ENCODE measurements at regions not wholly inside any gene's neighbourhood (a gene's known extent, or its start where the extent isn't known, plus 50 kb on each side); places are given as distances from the start of the nearest gene placed in this dataset.

GRCh38 chr12:102694903-102695302, 214.5 kb upstream of the IGF1 start:
- ChIA-PET POLR2A (no interaction called here), CTCF (no interaction called here)
- intact Hi-C loops (cut with micrococcal nuclease; ENCODE audit: unreplicated experiment): no loop called here
- TF ChIP-seq CTCF (IDR thresholded peaks at IDR 0.05): no peak
- no peak for TF ChIP-seq TCF7L2 (IDR thresholded peaks at IDR 0.05; ENCODE audit: low read depth, low read length)
- TF ChIP-seq SIN3A (IDR thresholded peaks at IDR 0.05; ENCODE audit: borderline replicate concordance, insufficient read depth, low read depth, low read length): no peak
- no peak for TF ChIP-seq REST (IDR thresholded peaks at IDR 0.05; ENCODE audit: insufficient read depth in 1 of 2, low read depth in 2 of 2, low read length in 1 of 2)
- no peak for TF ChIP-seq POLR2AphosphoS5 (IDR thresholded peaks at IDR 0.05; ENCODE audit: low read depth, low read length)
- Histone ChIP-seq H3K27me3 (ENCODE audit: control insufficient read depth, insufficient read depth, low read length) (no peaks in the 10 kb centered on the region), H3K36me3 (ENCODE audit: control insufficient read depth, insufficient read depth, low read length) (no peaks in the 10 kb centered on the region), H3K4me3 (ENCODE audit: low read depth in 2 of 2, low read length in 2 of 2) (no peak overlapping the region), H3K4me1 (ENCODE audit: control insufficient read depth, insufficient read depth, low read length) (no peaks in the 10 kb centered on the region), H3K9me3 (ENCODE audit: control insufficient read depth, insufficient read depth, low read depth, low read length) (no peaks in the 10 kb centered on the region), H3K27ac (ENCODE audit: low read length) (no peak overlapping the region)
- no TSS peak for BruUV-seq (replicated peaks)
- in situ Hi-C loops (cut with HindIII; ENCODE audit: low pct_unique_long_range_greater_than_20kb, low sequenced_read_pairs): no loop called here
- ATAC-seq (no peak), DNase-seq (ENCODE audit: low read depth, low spot score) (no peak)

GRCh38 chr12:102691773-102692555, 211.6 kb upstream of the IGF1 start:
- ChIA-PET POLR2A (no interaction called here), CTCF (no interaction called here)
- Histone ChIP-seq H3K36me3 (ENCODE audit: control insufficient read depth, insufficient read depth, low read length) (no peaks in the 10 kb centered on the region), H3K27ac (ENCODE audit: low read length) (no peak overlapping the region), H3K4me1 (ENCODE audit: control insufficient read depth, insufficient read depth, low read length) (no peaks in the 10 kb centered on the region), H3K4me3 (ENCODE audit: low read depth in 2 of 2, low read length in 2 of 2) (no peak overlapping the region), H3K27me3 (ENCODE audit: control insufficient read depth, insufficient read depth, low read length) (no peaks in the 10 kb centered on the region), H3K9me3 (ENCODE audit: control insufficient read depth, insufficient read depth, low read depth, low read length) (no peaks in the 10 kb centered on the region)
- no TSS peak for BruUV-seq (replicated peaks)
- TF ChIP-seq SIN3A (IDR thresholded peaks at IDR 0.05; ENCODE audit: borderline replicate concordance, insufficient read depth, low read depth, low read length): no peak
- no peak for TF ChIP-seq POLR2AphosphoS5 (IDR thresholded peaks at IDR 0.05; ENCODE audit: low read depth, low read length)
- TF ChIP-seq REST (IDR thresholded peaks at IDR 0.05; ENCODE audit: insufficient read depth in 1 of 2, low read depth in 2 of 2, low read length in 1 of 2): no peak
- no peak for TF ChIP-seq TCF7L2 (IDR thresholded peaks at IDR 0.05; ENCODE audit: low read depth, low read length)
- TF ChIP-seq CTCF (IDR thresholded peaks at IDR 0.05): no peak
- in situ Hi-C loops (cut with HindIII; ENCODE audit: low pct_unique_long_range_greater_than_20kb, low sequenced_read_pairs) (no loop called here), intact Hi-C loops (cut with micrococcal nuclease; ENCODE audit: unreplicated experiment) (no loop called here)
- no peak for DNase-seq (ENCODE audit: low read depth, low spot score)
- no peak for ATAC-seq
